ENCODE measurements at regions not wholly inside any gene's neighbourhood (a gene's known extent, or its start where the extent isn't known, plus 50 kb on each side); places are given as distances from the start of the nearest gene placed in this dataset.

- no peaks in the 10 kb centered on the region for H3K9me3 ChIP-seq (replicated peaks in 1 of 2; ENCODE audit: control insufficient read depth in 2 of 2, insufficient read depth in 1 of 2, low read depth in 1 of 2, low read length in 2 of 2)
- H3K27ac ChIP-seq (replicated peaks; ENCODE audit: low read length): no peak overlapping the region
- no peak overlapping the region for H3K4me3 ChIP-seq (ENCODE audit: low read length in 2 of 2)
- H2BK120ac ChIP-seq (ENCODE audit: low read depth, low read length): no peak overlapping the region
- no peak overlapping the region for H3K9ac ChIP-seq (ENCODE audit: low read depth, low read length, poor library complexity)
- no peak overlapping the region for H3K4me2 ChIP-seq (ENCODE audit: insufficient read depth, low read length, poor library complexity, severe bottlenecking)
- H3K36me3 ChIP-seq (replicated peaks in 1 of 2; ENCODE audit: control insufficient read depth in 2 of 2, insufficient read depth in 2 of 2, low read length in 2 of 2): no peaks in the 10 kb centered on the region
- H3K79me1 ChIP-seq (ENCODE audit: low read depth, low read length): no peaks in the 10 kb centered on the region
- H3K27me3 ChIP-seq (ENCODE audit: control insufficient read depth in 3 of 3, insufficient read depth in 3 of 3, low read depth in 1 of 3, low read length in 3 of 3): no peaks in the 10 kb centered on the region
- H3K23ac ChIP-seq (ENCODE audit: low read depth, low read length, poor library complexity): no peak overlapping the region
- H2BK5ac ChIP-seq (ENCODE audit: low read length): no peak overlapping the region
- no peak overlapping the region for H2BK15ac ChIP-seq (ENCODE audit: low read length)
- H2AFZ ChIP-seq (ENCODE audit: low read length): no peak overlapping the region
- no peak overlapping the region for H3K18ac ChIP-seq (ENCODE audit: low read length)
- no peak overlapping the region for H3K14ac ChIP-seq (ENCODE audit: low read length)
- WGBS, 2 donors (ENCODE audit: extremely low coverage in 2 of 2, insufficient read length in 2 of 2, insufficient replicate concordance in 1 of 2): no CpG with 5 or more reads among the region's 4 CpGs
- DNase-seq (ENCODE audit: low spot score): no peak
- no peak overlapping the region for H2BK12ac ChIP-seq (ENCODE audit: low read length)
- H3K4ac ChIP-seq (ENCODE audit: low read length): no peak overlapping the region
- no peak overlapping the region for H4K91ac ChIP-seq (ENCODE audit: low read depth, low read length, poor library complexity)
- H3K4me1 ChIP-seq (ENCODE audit: control insufficient read depth in 2 of 2, insufficient read depth in 1 of 2, low read depth in 1 of 2, low read length in 2 of 2): no peaks in the 10 kb centered on the region
- no peak overlapping the region for H4K8ac ChIP-seq (ENCODE audit: low read depth, low read length)
- H2AK5ac ChIP-seq (ENCODE audit: low read depth, low read length): no peak overlapping the region
Observed at GRCh38 chr12:33192226-33192625, 247.4 kb downstream of the SYT10 start.

- H3K4me3 ChIP-seq (ENCODE audit: low read length in 2 of 2): no peak overlapping the region
- H3K4ac ChIP-seq (ENCODE audit: low read length): no peak overlapping the region
- H2BK120ac ChIP-seq (ENCODE audit: low read depth, low read length): no peak overlapping the region
- no peak overlapping the region for H2BK15ac ChIP-seq (ENCODE audit: low read length)
- no peak overlapping the region for H3K4me2 ChIP-seq (ENCODE audit: insufficient read depth, low read length, poor library complexity, severe bottlenecking)
- no peak overlapping the region for H2BK12ac ChIP-seq (ENCODE audit: low read length)
- no peak overlapping the region for H3K23ac ChIP-seq (ENCODE audit: low read depth, low read length, poor library complexity)
- H3K27me3 ChIP-seq (ENCODE audit: control insufficient read depth in 3 of 3, insufficient read depth in 3 of 3, low read depth in 1 of 3, low read length in 3 of 3): no peaks in the 10 kb centered on the region
- no peak overlapping the region for H2BK5ac ChIP-seq (ENCODE audit: low read length)
- H4K8ac ChIP-seq (ENCODE audit: low read depth, low read length): no peak overlapping the region
- no peak overlapping the region for H3K9ac ChIP-seq (ENCODE audit: low read depth, low read length, poor library complexity)
- H2AK5ac ChIP-seq (ENCODE audit: low read depth, low read length): no peak overlapping the region
- H3K36me3 ChIP-seq (replicated peaks in 1 of 2; ENCODE audit: control insufficient read depth in 2 of 2, insufficient read depth in 2 of 2, low read length in 2 of 2): no peaks in the 10 kb centered on the region
- H3K9me3 ChIP-seq (replicated peaks in 1 of 2; ENCODE audit: control insufficient read depth in 2 of 2, insufficient read depth in 1 of 2, low read depth in 1 of 2, low read length in 2 of 2): no peaks in the 10 kb centered on the region
- no peak overlapping the region for H3K14ac ChIP-seq (ENCODE audit: low read length)
- H4K91ac ChIP-seq (ENCODE audit: low read depth, low read length, poor library complexity): no peak overlapping the region
- no peak overlapping the region for H3K18ac ChIP-seq (ENCODE audit: low read length)
- no peak overlapping the region for H2AFZ ChIP-seq (ENCODE audit: low read length)
- no peaks in the 10 kb centered on the region for H3K79me1 ChIP-seq (ENCODE audit: low read depth, low read length)
- H3K27ac ChIP-seq (replicated peaks; ENCODE audit: low read length): no peak overlapping the region
- DNase-seq (ENCODE audit: low spot score): no peak
- H3K4me1 ChIP-seq (ENCODE audit: control insufficient read depth in 2 of 2, insufficient read depth in 1 of 2, low read depth in 1 of 2, low read length in 2 of 2): no peaks in the 10 kb centered on the region
Observed at GRCh38 chr12:33187409-33187808, 252.2 kb downstream of the SYT10 start.

- H3K4me3 ChIP-seq (ENCODE audit: low read length in 2 of 2): no peak overlapping the region
- H3K4ac ChIP-seq (ENCODE audit: low read length): no peak overlapping the region
- H3K79me1 ChIP-seq (ENCODE audit: low read depth, low read length): no peaks in the 10 kb centered on the region
- H3K4me2 ChIP-seq (ENCODE audit: insufficient read depth, low read length, poor library complexity, severe bottlenecking): no peak overlapping the region
- no peak overlapping the region for H2BK12ac ChIP-seq (ENCODE audit: low read length)
- H3K27me3 ChIP-seq (ENCODE audit: control insufficient read depth in 3 of 3, insufficient read depth in 3 of 3, low read depth in 1 of 3, low read length in 3 of 3): no peaks in the 10 kb centered on the region
- H3K9me3 ChIP-seq (replicated peaks in 1 of 2; ENCODE audit: control insufficient read depth in 2 of 2, insufficient read depth in 1 of 2, low read depth in 1 of 2, low read length in 2 of 2): no peaks in the 10 kb centered on the region
- no peak overlapping the region for H2AFZ ChIP-seq (ENCODE audit: low read length)
- H2BK15ac ChIP-seq (ENCODE audit: low read length): no peak overlapping the region
- H3K36me3 ChIP-seq (replicated peaks in 1 of 2; ENCODE audit: control insufficient read depth in 2 of 2, insufficient read depth in 2 of 2, low read length in 2 of 2): no peaks in the 10 kb centered on the region
- DNase-seq (ENCODE audit: low spot score): no peak
- H3K27ac ChIP-seq (replicated peaks; ENCODE audit: low read length): no peak overlapping the region
- H4K91ac ChIP-seq (ENCODE audit: low read depth, low read length, poor library complexity): no peak overlapping the region
- H4K8ac ChIP-seq (ENCODE audit: low read depth, low read length): no peak overlapping the region
- no peak overlapping the region for H3K18ac ChIP-seq (ENCODE audit: low read length)
- no peak overlapping the region for H3K9ac ChIP-seq (ENCODE audit: low read depth, low read length, poor library complexity)
- WGBS, 2 donors (ENCODE audit: extremely low coverage in 2 of 2, insufficient read length in 2 of 2, insufficient replicate concordance in 1 of 2): no CpG with 5 or more reads among the region's 3 CpGs
- no peaks in the 10 kb centered on the region for H3K4me1 ChIP-seq (ENCODE audit: control insufficient read depth in 2 of 2, insufficient read depth in 1 of 2, low read depth in 1 of 2, low read length in 2 of 2)
- no peak overlapping the region for H2BK5ac ChIP-seq (ENCODE audit: low read length)
- no peak overlapping the region for H2BK120ac ChIP-seq (ENCODE audit: low read depth, low read length)
- H2AK5ac ChIP-seq (ENCODE audit: low read depth, low read length): no peak overlapping the region
- H3K23ac ChIP-seq (ENCODE audit: low read depth, low read length, poor library complexity): no peak overlapping the region
- no peak overlapping the region for H3K14ac ChIP-seq (ENCODE audit: low read length)
Observed at GRCh38 chr12:33184161-33184560, 255.5 kb downstream of the SYT10 start.

GRCh38 chr12:33182485-33182884 lies 257.1 kb downstream of the SYT10 start:
- Histone ChIP-seq H3K18ac (ENCODE audit: low read length) (no peak overlapping the region), H2BK15ac (ENCODE audit: low read length) (no peak overlapping the region), H3K14ac (ENCODE audit: low read length) (no peak overlapping the region), H3K4me2 (ENCODE audit: insufficient read depth, low read length, poor library complexity, severe bottlenecking) (no peak overlapping the region), H2BK12ac (ENCODE audit: low read length) (no peak overlapping the region), H2BK120ac (ENCODE audit: low read depth, low read length) (no peak overlapping the region), H3K36me3 (replicated peaks in 1 of 2; ENCODE audit: control insufficient read depth in 2 of 2, insufficient read depth in 2 of 2, low read length in 2 of 2) (no peaks in the 10 kb centered on the region), H2AK5ac (ENCODE audit: low read depth, low read length) (no peak overlapping the region), H4K91ac (ENCODE audit: low read depth, low read length, poor library complexity) (no peak overlapping the region), H3K27me3 (ENCODE audit: control insufficient read depth in 3 of 3, insufficient read depth in 3 of 3, low read depth in 1 of 3, low read length in 3 of 3) (no peaks in the 10 kb centered on the region), H3K4me1 (ENCODE audit: control insufficient read depth in 2 of 2, insufficient read depth in 1 of 2, low read depth in 1 of 2, low read length in 2 of 2) (no peaks in the 10 kb centered on the region), H3K79me1 (ENCODE audit: low read depth, low read length) (no peaks in the 10 kb centered on the region), H3K23ac (ENCODE audit: low read depth, low read length, poor library complexity) (no peak overlapping the region), H4K8ac (ENCODE audit: low read depth, low read length) (no peak overlapping the region), H3K4me3 (ENCODE audit: low read length in 2 of 2) (no peak overlapping the region), H3K4ac (ENCODE audit: low read length) (no peak overlapping the region), H2BK5ac (ENCODE audit: low read length) (no peak overlapping the region), H3K27ac (replicated peaks; ENCODE audit: low read length) (no peak overlapping the region), H2AFZ (ENCODE audit: low read length) (no peak overlapping the region), H3K9ac (ENCODE audit: low read depth, low read length, poor library complexity) (no peak overlapping the region), H3K9me3 (replicated peaks in 1 of 2; ENCODE audit: control insufficient read depth in 2 of 2, insufficient read depth in 1 of 2, low read depth in 1 of 2, low read length in 2 of 2) (no peaks in the 10 kb centered on the region)
- no CpG with 5 or more reads among the region's 1 CpG for WGBS, 2 donors (ENCODE audit: extremely low coverage in 2 of 2, insufficient read length in 2 of 2, insufficient replicate concordance in 1 of 2)
- DNase-seq (ENCODE audit: low spot score): no peak

All from neuronal stem cell (in vitro differentiated cells).